GM13976 (cell line): ENCODE measurements at regions not wholly inside any gene's neighbourhood (a gene's known extent, or its start where the extent isn't known, plus 50 kb on each side); places are given as distances from the start of the nearest gene placed in this dataset.

Source experiments
- DNase-seq: peaks from one replicate; pipeline ENCODE4 v3.0.0; 2012; ENCODE audit warnings: low spot score
- in situ Hi-C: fragments of 300-500 bp; cut with MboI; formaldehyde crosslinking; loops from one replicate; pipeline ENCODE4 v1.12.0; 2022; ENCODE audit warnings: low sequenced_read_pairs, mixed read lengths, inconsistent platforms; ENCODE audit not compliant: unreplicated experiment
- TF ChIP-seq, protein P1 (sequence below): IDR thresholded peaks from 2 replicates; pipeline ENCODE4 v1.5.1; 2012; ENCODE audit warnings: borderline replicate concordance, mild to moderate bottlenecking; ENCODE audit not compliant: insufficient read depth; ENCODE audit errors: extremely low read depth, missing control alignments, control extremely low read depth

DNA sequence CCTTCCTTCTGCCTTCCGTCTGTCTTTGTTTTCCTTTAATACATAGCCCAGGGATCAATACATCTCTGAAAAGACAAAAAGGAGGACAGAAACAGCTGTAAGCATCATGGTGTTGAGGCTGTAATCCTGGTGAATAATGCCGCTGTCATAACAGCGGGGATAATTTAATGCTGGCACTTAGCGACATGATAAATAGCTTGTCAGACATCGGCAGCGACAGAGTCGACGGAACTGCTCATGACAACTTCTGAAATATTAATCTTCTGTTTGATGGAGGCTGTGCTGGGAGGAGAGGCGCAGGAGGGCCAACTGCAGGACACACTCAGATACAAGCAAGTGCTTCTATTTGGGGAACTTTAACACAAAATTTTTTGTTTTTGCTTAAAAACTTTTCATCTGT is 602.2 kb downstream of the GALR1 start:
- TF ChIP-seq, protein P1, sequence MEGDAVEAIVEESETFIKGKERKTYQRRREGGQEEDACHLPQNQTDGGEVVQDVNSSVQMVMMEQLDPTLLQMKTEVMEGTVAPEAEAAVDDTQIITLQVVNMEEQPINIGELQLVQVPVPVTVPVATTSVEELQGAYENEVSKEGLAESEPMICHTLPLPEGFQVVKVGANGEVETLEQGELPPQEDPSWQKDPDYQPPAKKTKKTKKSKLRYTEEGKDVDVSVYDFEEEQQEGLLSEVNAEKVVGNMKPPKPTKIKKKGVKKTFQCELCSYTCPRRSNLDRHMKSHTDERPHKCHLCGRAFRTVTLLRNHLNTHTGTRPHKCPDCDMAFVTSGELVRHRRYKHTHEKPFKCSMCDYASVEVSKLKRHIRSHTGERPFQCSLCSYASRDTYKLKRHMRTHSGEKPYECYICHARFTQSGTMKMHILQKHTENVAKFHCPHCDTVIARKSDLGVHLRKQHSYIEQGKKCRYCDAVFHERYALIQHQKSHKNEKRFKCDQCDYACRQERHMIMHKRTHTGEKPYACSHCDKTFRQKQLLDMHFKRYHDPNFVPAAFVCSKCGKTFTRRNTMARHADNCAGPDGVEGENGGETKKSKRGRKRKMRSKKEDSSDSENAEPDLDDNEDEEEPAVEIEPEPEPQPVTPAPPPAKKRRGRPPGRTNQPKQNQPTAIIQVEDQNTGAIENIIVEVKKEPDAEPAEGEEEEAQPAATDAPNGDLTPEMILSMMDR = no peak
- DNase-seq = no peak
- in situ Hi-C loops = no loop called here

DNA sequence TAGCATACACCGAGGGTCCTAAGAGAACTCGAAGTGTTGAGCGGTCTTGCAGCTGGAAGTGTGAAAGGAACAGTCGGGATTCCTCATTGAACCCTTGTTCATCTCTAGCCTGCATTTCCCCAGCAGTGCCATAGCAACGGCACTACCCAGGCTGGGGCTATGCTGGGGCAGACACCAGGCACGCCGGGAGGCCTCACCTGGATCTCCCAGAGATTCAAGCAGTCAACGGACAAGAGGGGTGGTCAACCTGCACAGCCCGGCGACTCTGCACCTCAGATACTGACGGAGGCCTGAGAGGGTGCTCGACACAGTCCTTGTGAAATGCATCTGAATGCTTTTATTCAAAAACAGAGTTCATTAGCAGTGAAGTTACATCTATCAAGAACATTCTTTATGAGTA is 604.2 kb downstream of the GALR1 start:
- DNase-seq = no peak
- TF ChIP-seq, protein P1 = no peak
- in situ Hi-C loops = no loop called here

DNA sequence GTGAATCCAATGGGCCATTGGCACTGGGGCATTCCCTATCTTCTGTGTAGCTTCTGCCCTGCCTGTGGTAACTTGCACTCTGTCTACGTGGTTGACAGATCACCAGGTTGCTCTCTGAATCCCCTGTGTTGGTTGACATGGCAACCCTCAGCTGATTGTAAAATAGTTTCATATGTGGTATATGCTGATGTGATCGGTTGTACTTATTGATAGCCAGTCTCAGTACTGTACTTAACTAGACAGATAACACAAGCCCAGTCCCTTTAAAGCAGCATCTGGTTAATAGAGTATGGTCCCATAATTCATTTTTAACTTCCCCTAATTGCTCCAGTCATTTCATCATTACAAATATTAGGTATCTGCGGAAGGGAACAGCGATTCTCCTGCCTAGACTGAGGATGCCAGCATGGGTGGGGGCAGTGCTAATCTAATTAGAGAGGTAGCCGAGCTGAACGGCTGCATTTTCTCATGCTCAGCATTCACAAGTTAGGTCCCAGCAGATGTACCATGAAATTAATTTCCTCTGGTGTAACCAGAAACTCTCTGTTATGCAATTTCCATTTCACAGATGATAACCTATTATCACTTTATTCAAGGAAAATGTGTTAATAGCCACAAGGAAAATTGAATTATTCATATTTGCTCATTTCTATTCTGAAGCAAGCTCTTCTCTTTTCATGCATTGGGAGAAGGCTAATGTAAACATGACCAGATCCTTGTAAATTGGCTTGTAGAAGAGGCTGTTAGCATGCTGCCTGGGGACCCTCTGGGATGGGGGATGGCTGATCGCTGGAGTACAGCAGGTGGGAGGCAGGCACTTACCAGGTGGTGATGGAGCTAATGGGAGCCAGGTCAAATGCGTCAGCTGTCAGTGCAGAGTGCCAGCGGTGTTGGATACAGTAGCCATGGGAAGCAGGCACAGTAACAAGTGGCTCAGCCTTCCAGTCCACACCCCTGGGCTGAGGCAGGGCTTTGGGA is 608.3 kb downstream of the GALR1 start:
- in situ Hi-C loops = no loop called here
- DNase-seq = no peak

DNA sequence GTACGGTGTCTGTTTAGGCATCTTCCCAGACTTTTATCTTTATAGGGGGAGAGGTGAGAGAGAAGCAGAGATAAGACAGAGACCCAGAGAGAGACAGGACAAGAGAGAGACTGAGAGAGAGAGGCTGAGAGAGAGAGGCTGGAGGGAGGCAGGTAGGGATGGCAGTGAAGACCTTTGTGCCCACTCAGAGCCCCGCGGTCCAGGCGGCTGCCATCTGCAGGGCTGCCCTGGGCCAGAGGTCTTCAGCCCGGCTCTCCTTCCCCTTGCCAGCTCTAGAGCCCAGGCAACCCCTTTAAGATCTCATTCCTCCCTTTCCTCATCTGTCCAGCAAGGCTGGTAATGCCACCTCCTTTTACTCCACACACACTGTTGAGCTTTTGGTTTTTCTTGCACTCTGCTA is 610.0 kb downstream of the GALR1 start:
- DNase-seq = no peak
- TF ChIP-seq, protein P1 = no peak
- in situ Hi-C loops = no loop called here

More for the DNA sequence above, 608.3 kb downstream of the GALR1 start:
- TF ChIP-seq, protein P1 = no peak

DNA sequence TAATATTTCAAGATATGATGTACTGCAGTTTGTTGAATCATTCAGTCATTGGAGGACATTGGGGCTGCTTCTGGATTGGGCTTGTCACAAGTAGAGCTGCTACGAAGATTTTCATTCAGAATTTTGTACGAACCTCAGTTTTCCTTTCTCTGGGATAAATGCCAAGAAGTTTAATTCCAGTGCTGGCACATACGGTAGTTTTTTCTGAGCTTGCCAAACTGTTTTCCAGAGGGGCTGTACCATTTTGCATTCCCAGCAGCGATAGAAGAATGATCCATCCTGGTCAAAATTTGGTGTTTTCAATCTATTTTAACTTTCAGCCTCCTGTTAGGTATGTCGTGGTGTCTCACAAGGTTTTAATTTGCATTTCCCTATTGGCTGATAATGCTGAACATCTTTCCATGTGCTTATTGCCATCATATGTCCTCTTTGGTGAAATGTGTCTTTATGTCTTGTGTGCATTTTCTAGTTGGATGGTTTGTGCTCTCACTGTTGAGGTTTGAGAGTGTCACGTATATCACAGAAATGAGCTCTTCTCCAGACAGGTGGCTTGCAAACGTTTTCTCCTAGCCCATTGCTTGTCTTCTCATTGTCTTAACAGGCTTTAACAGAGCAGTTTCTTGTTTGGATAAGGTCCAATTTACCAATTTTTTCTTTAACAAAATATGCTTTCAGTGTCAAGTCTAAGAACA is 612.6 kb downstream of the GALR1 start:
- in situ Hi-C loops = no loop called here
- no peak for DNase-seq
- TF ChIP-seq, protein P1 = no peak

DNA sequence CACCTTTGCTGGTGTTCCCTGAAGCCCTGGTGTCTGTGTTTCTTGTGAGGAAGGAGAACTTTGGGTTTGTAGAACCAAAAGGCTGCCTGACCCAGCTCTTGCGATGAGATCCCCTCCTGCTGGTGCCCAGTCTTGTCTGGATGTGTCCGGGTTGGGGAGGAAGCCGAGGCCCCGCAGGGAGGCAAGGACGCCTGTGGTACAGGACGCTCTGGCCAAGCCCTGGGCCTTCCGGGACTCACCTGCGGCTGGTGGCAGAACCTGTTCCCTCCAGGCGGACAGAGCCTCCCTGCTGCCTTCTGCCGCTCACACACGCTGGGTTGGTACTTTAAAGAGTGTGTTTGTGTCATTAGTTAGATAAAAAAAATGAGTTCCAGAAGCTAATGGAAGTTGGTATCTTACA is 616.2 kb downstream of the GALR1 start:
- TF ChIP-seq, protein P1 = no peak
- no peak for DNase-seq
- in situ Hi-C loops = no loop called here
